Activated CD4-positive, CD25-positive, alpha-beta regulatory T cell treated with anti-CD3 and anti-CD28 coated beads, Interleukin-2, amount 50 U/mL, for 16 hours (primary cell): ENCODE measurements at regions not wholly inside any gene's neighbourhood (a gene's known extent, or its start where the extent isn't known, plus 50 kb on each side); places are given as distances from the start of the nearest gene placed in this dataset.

Source experiments
- DNase-seq: peaks from one replicate; pipeline ENCODE4 v3.0.0-alpha.2; 2020; ENCODE audit warnings: low read depth, low spot score

DNA sequence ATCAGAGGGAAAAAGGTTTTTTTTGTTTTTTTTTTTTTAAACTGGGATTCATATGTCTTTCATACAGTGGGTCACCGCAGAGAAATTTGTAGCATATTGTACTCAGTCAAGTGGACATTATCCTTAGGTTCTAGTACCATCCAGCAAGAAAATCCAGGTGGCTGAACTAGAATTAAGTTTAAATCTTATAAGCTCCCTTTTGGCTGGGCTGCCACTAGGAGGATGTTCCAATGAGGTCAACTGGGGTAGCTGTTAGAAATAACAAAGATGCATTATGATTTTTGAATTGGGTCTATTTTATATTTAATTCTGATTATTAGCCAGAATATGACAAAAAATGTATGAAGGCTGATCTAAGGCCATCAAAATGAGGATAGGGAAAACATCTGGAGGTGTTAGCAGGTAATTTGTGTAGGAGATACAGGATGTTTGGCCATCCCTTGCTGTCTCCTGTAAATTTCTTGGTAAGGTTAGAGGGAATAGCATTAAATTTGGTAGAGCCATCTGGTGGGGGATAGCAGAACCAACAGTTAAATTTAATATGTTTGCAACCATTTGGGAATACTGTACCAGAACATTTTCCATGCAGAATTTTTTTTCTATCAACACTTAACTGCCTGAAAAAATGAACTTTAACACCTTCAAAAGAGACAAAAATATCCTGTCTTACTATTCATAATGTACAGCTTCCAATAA lies 568.5 kb upstream of the B3GALT2 start:
- no peak for DNase-seq

DNA sequence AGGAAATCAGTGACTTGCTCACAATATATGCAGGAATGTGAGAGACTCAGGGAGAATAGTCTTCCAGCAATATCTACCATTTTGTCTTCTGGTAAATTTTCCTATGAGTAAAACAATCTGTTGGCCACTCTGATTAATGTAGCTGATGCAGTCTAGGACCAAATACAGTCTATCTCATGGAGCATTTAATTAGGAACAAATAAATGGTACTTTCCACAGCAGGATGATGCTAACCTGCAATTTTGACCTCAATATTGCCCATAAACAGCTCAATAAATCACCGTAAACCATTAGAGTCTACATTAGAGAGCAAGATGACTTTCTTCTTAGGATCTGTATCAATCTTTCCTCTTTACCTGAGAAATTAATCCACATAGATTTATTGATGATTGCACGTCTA lies 567.7 kb upstream of the B3GALT2 start:
- DNase-seq = no peak

DNA sequence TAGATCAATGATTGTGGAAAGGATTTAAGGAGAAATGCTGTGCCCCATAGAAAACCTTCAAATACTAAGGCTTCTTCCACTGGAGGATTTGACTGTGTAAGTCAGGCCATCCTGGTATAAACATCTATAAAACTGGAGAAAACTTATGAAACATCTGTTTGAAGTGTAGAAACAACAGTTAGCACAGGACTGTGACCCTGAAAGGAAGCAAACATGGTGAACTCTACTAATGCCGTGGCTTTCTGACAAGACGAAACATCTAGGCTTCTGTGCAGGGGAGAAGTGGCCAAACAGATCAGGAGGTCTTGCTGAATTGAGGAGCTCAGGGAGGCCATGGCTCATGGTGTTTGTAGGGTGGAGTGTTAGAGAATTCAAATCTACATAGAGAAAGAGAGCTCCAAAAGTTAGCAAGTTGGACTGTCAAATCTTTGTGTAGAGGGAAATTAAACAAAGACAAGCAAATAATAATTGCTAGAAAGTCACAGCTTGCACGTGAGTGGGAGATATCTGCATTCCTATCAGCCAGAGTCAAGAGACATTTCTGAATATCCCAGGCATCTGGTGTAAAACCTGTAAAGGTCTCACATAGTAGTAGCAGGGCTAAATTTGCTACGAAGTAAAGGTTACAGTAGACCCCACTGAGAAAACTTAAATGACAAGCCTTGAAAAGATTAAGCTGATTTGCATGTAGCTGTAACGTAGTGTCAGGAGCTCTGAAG lies 566.8 kb upstream of the B3GALT2 start:
- DNase-seq = no peak

DNA sequence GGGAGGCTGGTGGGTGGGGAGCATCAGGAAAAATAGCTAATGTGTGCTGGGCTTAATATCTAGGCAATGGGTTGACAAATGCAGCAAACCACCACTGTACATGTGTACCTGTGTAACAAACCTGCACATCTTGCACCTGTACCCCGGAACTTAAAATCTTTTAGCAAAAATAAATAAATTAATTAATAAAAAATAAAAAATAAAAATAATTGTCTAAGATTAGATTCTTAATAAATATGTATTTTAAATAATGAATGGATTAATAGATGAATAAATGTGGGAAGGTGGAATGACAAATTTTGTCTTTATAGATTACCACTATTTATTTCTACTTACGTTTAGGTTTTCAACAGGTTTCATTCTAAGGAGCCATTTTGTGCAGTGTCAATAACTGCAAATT lies 563.5 kb upstream of the B3GALT2 start:
- no peak for DNase-seq

DNA sequence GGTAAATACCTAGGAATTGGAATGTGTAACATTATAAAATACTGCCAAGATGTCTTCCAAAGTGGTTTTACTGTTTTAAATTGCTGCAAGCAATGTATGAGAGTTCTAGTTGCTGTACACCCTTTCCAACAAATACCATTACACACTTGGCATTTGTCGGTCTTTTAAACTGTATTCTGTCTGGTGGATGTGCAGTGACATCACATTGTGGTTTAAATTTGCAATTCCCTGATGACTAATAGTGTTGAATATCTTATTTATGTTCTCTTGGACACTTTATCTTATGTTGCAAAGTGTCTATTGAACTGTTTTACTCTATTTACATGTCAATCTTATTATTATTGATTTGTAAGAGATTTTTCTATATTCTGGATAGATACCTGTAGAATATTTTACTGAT lies 561.2 kb upstream of the B3GALT2 start:
- no peak for DNase-seq

DNA sequence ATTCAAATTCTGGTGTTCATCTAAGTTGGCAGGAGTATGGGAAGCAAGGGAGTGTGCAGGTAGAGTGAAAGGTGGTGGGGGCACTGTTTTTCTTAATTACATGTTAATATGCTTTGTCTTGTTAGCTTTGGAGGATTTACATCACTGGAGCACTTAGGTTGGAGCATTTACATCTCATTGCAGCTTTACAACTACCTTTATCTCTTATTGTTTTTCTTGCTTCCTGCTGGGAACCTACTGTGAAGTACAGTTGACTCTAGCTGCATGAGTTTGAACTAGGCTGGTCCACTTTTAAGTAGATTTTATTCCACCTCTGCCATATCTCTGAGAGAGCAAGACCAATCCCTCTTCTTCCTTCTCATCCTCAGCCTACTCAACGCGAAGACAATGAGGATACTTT lies 554.8 kb upstream of the B3GALT2 start:
- no peak for DNase-seq

DNA sequence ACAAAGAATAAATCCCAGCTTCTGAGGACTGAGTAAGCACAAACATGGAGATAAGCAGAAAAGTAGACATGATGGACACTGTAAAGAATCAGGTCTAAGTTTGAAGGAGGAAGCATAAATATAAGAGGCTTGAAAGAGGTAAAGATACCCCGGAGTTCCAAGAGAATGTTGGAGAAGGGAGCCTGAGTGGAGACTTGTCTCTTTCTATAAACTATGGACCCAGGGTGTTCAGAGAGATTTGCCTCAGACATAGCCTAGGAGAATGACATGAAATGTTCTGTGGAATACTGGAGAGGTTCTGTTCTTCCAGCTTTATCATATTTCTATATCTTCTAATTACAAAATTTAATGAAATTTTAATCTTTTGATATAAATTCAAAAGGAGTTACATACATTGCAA lies 554.3 kb upstream of the B3GALT2 start:
- no peak for DNase-seq

DNA sequence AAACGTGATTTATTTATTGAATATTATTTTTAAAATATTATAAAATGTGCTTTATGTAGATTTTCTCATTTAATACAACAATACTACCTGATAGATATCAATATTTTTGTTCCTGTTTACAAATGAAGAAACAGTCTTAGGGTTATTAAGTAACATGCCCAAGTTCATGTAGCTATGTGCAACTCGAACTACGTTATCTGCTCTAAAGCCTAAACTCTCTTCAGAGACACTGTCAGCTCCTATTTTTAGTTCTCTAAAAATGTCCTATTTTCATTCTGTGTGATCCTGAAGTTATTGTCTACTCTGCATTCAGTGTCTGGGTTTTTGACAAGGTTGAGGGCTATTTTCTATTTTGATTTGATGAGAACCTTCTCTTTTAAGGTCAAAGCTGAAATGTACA lies 550.1 kb upstream of the B3GALT2 start:
- DNase-seq = no peak

DNA sequence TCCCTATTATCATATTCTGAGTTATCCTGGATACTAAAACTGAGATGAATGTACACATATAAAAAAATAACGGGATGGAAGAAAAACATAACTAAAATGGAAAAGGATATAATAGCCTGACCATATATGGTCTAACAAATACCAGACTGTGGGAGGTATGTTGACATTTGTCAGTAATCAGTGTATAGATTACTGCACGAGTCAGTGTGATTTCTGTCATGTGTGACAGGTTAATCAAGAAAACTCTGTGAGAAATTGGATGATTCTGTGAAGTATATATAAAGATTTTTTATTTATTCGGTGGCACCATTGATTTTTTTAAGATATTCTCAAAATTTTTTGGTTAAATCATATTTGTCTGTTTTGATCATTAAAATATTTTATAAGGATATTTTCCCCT lies 547.3 kb upstream of the B3GALT2 start:
- no peak for DNase-seq

DNA sequence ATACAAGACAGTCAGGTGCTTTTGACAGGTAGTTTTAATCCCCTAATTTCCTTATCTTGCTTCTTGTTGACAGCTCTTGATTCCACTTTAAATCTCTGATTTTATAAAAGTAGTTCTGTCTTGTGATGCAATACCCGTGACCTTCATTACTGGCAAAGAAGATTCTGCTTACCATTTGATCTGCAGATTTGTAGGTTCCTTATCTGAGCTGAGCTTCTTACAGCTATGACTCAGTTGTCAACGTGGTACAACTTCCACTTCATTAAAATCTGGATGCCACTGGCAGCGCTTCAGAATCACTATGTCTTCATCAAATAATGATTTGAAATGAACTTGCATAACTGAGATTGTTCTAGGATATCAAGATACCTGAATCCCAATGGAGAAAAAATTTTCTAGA lies 543.6 kb upstream of the B3GALT2 start:
- DNase-seq = no peak

DNA sequence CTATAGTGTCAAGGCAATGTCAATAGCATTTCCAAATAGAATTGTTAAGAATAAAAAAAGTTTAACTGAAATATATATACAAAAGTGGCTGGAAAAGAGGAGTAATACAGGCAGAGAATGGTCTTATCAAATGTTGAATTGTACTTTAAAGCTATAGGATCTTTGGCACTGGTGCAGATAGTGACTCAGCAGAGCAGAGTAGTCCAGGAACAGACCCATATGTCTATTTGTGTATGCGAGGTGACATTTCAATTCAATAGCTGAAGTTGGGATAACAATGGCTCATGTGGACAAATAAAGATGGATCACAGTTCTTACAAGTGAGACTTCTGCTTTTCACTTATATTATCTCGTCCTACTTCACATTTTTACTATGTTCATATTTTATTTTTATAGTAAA lies 543.0 kb upstream of the B3GALT2 start:
- DNase-seq = no peak

DNA sequence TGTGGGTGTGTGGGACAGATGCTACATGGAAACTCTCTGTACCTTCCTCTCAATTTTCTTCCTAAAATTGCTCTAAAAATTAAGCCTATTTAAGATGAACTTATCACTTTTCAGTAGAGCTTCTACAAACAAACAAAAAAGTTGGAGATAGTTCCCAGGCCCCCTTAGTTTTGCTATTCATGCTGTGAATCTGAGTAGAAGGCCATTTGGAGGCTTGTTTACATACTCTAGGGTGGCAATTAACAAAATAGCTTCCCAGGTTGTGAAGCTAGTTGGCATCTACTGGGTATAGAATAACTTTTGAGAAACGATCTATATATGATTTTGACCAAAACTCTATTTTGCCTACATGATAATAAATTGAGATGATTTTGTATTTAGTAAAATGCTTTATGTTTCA lies 541.4 kb upstream of the B3GALT2 start:
- DNase-seq = no peak

DNA sequence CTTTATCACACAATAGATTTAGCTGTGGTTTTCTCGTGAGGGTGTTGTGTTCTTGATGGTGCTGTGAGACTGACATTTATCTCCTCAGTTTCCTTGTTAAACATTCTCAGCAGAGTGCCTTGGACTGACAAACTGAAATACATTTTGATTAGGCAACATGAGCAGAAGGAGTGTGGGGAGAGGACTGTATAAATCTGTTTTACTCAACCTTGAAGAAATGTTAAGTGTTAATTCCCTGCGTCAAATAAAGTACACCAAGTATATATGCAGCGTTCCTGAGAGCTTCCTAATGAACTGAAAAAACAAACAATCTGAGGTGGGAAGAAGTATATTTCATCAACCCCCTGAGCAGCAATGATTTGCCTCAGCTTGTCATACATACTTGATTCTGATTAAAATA lies 540.3 kb upstream of the B3GALT2 start:
- no peak for DNase-seq

DNA sequence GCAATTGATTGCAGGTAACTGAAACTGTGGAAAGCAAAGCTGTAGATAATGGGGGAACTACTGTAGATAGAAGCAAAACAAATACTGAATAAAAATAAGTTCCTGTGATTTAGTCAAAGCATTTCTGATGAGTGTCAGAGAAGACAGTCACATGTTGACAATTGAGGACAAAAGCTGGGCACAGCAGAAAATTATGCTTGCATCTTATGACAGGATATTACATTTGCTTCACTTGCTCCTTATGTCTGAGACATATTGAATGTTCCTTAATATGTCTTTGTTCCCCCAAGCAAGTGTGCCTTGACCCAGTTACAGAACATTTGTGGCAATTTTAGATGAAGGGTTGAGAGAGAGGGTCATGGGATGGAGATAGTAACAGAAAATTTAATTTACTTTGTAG lies 526.0 kb upstream of the B3GALT2 start:
- DNase-seq = no peak

DNA sequence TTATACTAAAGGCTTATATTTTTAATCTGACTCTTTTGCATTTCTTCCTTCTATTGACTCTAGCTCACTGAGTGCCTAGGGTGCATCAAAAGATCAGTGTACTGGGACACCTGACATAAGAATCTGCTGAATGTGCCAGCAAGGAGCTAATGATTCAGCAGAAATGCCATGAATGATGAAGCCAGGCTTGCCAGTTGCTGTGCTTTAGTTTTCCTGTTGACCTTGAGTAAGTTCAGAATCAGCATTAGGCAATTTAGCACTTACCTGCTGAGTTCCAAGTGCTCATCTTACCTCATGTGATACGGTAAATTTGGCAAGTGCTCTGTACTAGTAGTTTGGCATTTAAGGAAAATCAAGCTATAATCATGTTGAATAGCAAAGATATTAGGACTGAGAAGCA lies 523.2 kb upstream of the B3GALT2 start:
- no peak for DNase-seq

DNA sequence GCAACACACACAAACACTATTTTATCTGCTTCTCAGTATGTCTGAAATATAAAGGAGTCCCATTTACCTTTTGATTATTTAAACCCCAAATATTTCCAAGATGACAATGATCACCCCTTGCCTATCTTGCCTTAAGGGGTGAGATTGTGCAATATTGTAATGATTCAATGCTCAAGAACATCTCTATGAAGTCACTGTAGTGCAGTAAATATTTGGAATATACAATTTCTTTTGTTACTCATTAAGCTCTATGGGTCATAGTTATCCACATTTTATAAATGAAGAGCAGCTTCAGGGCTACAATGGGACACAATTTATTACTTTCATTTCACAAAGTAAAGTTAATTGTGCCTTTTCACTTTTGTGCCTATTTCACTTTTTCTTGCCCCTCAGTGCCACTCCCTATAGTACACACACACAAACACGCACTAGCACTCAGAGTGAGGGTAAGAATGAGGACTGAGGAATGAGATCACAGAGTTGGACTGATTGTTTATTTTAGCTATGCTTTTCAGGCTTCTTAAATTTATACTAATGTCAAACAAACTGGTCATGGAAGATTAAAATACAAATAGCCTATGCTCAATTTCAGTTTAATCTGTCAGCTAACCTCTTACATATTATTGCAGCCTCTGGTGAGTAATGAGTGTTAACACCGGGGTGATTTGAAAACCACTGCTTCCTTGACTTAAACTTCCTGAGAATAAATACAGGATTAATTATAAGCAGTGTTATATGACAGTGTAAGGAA lies 521.0 kb upstream of the B3GALT2 start:
- DNase-seq = no peak

DNA sequence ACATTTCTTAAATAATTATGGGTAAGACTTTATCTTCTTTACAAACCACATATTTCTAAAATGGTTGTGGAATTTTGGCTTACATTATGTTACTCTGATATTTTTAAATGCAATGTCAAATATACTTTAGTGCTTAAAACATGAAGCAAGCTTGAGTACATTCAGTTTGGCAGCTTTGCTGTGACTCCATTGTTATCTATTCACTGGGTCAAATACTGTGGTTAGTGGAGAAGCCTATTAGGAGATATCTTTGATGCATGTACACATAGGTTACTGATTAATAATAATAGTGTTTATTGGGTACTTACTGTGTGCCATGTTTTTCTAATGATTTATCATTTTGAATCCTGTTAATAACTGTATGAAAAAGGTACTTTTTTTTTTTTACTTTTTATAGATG lies 520.4 kb upstream of the B3GALT2 start:
- DNase-seq = no peak

DNA sequence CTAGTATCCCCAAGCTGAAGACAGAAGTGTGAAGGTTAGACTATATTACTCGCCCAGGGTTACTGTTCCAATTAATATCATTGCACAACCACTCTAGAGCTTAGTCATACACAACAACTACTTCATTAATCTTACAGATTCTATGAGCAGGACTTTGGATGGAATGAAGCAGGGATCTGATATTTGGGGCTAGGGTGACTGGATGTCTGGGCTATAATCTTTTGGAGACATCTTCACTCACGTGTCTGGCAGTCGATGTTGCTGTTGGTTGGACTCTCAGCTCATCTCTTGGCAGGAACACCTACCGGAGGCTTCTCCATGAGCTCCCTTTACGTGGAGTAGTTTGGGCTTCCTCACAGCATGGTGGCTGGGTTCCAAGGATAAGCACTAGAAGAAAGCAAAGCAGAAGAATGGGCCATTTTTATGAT lies 519.2 kb upstream of the B3GALT2 start:
- no peak for DNase-seq

DNA sequence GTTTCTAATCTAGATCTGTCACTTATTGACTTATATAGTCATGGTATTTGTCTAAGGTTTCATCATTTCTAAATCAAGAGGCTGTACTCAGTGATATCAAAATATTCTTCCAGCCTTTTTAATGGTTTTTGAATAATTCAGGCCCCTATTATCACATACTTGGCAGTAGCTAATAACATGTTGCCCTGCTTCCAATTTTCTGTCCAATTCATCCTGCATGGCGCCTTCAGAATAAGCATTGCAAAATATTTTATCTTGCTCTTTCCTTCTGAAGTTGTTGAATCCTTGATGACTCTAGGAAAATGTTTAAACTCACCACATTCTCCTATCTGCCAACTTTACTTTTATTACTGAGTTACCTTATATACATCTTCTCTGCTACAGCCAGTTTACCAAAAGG lies 517.2 kb upstream of the B3GALT2 start:
- DNase-seq = no peak

DNA sequence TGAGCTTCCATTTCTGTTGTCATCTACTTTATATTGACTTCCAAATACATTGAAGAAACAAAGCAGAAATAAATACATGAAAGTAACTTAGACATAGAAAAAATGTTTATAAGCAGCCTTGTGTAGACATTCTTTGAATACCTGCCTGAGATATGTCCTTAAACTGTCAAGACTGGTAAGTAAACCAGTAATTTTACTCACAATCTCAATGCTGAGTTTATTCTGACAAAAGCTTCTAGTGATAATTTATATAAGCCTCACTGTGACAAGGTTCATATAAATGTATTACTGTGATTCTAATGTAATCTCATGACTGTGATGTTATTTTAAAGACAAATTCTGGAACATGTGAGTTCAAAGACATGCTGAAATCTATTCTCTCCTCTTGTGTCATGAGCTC lies 516.7 kb upstream of the B3GALT2 start:
- DNase-seq = no peak

DNA sequence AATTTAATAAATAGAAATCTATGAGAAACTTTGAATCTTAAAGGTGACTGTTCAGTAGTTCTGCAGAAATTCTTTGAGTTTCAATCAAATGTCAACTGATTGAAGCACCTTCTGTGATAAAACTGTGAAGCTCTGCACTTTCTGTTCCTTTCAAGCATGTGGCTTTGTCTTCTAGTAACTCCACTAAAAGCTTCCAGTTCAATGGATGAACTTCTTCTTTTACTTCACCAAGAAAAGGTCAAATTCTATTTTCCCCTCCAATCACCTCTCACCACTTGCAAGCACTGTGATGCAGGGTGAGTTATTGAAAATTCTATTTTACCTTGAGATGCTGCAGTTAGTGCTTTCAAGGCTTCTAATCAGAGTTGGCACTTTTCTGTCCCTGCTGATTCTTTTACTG lies 515.3 kb upstream of the B3GALT2 start:
- no peak for DNase-seq

DNA sequence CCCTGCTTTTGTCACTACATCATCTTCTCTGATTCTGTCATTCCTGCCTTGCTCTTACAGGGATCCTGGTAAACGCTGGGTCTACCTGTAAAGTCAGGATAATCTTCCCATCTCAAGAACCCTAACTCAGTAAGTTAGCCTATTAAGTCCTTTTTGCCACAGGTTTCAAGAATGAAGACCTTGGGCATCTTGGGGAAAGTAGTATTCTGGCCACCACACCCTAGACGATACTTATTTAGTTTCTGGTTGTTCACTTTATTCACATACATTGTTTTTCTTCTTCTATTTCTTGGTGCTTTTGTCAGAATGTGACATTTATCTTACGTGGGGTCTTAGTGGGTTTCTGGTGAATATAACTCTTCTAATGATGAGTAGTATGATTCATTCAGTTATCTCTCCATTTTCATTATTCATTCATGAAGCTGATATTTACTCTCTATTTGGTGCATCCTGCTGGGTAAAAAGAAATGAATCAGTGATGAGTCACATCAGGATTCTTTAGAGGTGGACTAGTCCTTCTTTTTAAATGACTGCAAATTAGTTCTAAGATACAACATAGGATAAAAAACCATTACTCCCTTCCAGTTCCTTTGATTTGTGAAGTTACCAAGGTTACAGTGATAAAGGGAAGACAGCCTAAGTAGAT lies 514.4 kb upstream of the B3GALT2 start:
- no peak for DNase-seq
